HL-60 (cell line): ENCODE measurements at regions not wholly inside any gene's neighbourhood (a gene's known extent, or its start where the extent isn't known, plus 50 kb on each side); places are given as distances from the start of the nearest gene placed in this dataset.

Experiments used
- DNase-seq, 2 experiments: peaks; one replicate each; pipeline ENCODE4 v3.0.0-alpha.2; 2010 to 2020; ENCODE audit warnings: low read depth in 1 of 2, low spot score in 1 of 2
- H3K27ac ChIP-seq: fragments of 250-450 bp; sonication (Bioruptor Pico); replicated peaks from 2 replicates; pipeline ENCODE4 v1.5.1; 2020; ENCODE audit warnings: mild to moderate bottlenecking, moderate library complexity
- H3K27me3 ChIP-seq: fragments of 250-450 bp; sonication (Bioruptor Pico); 2 replicates; pipeline ENCODE4 v1.5.1; 2021; ENCODE audit warnings: mild to moderate bottlenecking, moderate library complexity; ENCODE audit not compliant: insufficient read depth, poor library complexity, severe bottlenecking
- H3K4me3 ChIP-seq: replicated peaks from 2 replicates; pipeline ENCODE4 v1.5.1; 2011; ENCODE audit warnings: mild to moderate bottlenecking, control low read depth, low read length; ENCODE audit not compliant: insufficient read depth
- CTCF ChIP-seq: IDR thresholded peaks from one replicate; pipeline ENCODE4 v1.5.1; 2011; ENCODE audit warnings: low read length, control low read depth, inconsistent platforms; ENCODE audit not compliant: insufficient read depth
- GABPA ChIP-seq: IDR thresholded peaks from 2 replicates; pipeline ENCODE4 v1.6.1; 2012; ENCODE audit warnings: low read depth
- POLR2AphosphoS5 ChIP-seq: IDR thresholded peaks from 2 replicates; pipeline ENCODE4 v1.6.1; 2012; ENCODE audit warnings: low read depth
- REST ChIP-seq: IDR thresholded peaks from 2 replicates; pipeline ENCODE4 v1.6.1; 2012; ENCODE audit warnings: low read depth; ENCODE audit not compliant: insufficient replicate concordance
- SPI1 ChIP-seq: IDR thresholded peaks from 2 replicates; pipeline ENCODE4 v1.6.1; 2012; ENCODE audit warnings: low read depth, mild to moderate bottlenecking, borderline replicate concordance

- TF ChIP-seq CTCF, result no peak
- TF ChIP-seq GABPA, result no peak
- TF ChIP-seq REST, result no peak
- TF ChIP-seq POLR2AphosphoS5, result no peak
- TF ChIP-seq SPI1, result no peak
- Histone ChIP-seq H3K4me3 (no peak overlapping the region), H3K27me3 (no peaks in the 10 kb centered on the region), H3K27ac (no peak overlapping the region)
- DNase-seq, result peak in 1 of 2 experiments; percentile 6
These were observed 439.3 kb downstream of the DTWD2 start for GRCh38 chr5:118548761-118549720.

GRCh38 chr5:118545470-118545869, 442.9 kb downstream of the DTWD2 start:
- Histone ChIP-seq H3K4me3 (no peak overlapping the region), H3K27me3 (no peaks in the 10 kb centered on the region), H3K27ac (no peak overlapping the region)
- TF ChIP-seq REST (no peak), GABPA (no peak), CTCF (no peak), SPI1 (no peak), POLR2AphosphoS5 (no peak)
- no peak for DNase-seq

- no peak overlapping the region for H3K27ac ChIP-seq
- no peaks in the 10 kb centered on the region for H3K27me3 ChIP-seq
- DNase-seq, result no peak
- TF ChIP-seq CTCF (no peak), SPI1 (no peak; the same call in 1 of the 2 replicates), POLR2AphosphoS5 (no peak), GABPA (no peak), REST (no peak)
- H3K4me3 ChIP-seq, result no peak overlapping the region
These were observed 443.4 kb downstream of the DTWD2 start for GRCh38 chr5:118544887-118545449.
